WI38 (cell line): ENCODE measurements at regions not wholly inside any gene's neighbourhood (a gene's known extent, or its start where the extent isn't known, plus 50 kb on each side); places are given as distances from the start of the nearest gene placed in this dataset.

Source experiments
- H3K4me3 ChIP-seq: 2 replicates; pipeline ENCODE4 v1.5.1; 2011; ENCODE audit warnings: low read depth, mild to moderate bottlenecking, control low read depth, low read length
- CTCF ChIP-seq: IDR thresholded peaks from 2 replicates; pipeline ENCODE4 v1.5.1; 2012; ENCODE audit warnings: low read depth, mild to moderate bottlenecking, control low read depth, low read length

GRCh38 chr6:139987091-139987490, 612.6 kb upstream of the CITED2 start:
- TF ChIP-seq CTCF: no peak
- H3K4me3 ChIP-seq: no peak overlapping the region

- TF ChIP-seq CTCF: no peak
These were observed 610.9 kb upstream of the CITED2 start for GRCh38 chr6:139985236-139985815.

GRCh38 chr6:139984317-139984716, 609.9 kb upstream of the CITED2 start:
- no peak for TF ChIP-seq CTCF
- H3K4me3 ChIP-seq: no peak overlapping the region

More at GRCh38 chr6:139985236-139985815, 610.9 kb upstream of the CITED2 start:
- no peak overlapping the region for H3K4me3 ChIP-seq

- H3K4me3 ChIP-seq: no peak overlapping the region
- TF ChIP-seq CTCF: no peak
These were observed 609.3 kb upstream of the CITED2 start for GRCh38 chr6:139983555-139984276.

GRCh38 chr6:139982652-139983295, 608.3 kb upstream of the CITED2 start:
- no peak overlapping the region for H3K4me3 ChIP-seq
- no peak for TF ChIP-seq CTCF

- H3K4me3 ChIP-seq: no peak overlapping the region
- no peak for TF ChIP-seq CTCF
These were observed 607.7 kb upstream of the CITED2 start for GRCh38 chr6:139982195-139982594.

GRCh38 chr6:139981768-139982181, 607.3 kb upstream of the CITED2 start:
- no peak for TF ChIP-seq CTCF

More at GRCh38 chr6:139981768-139982181, 607.3 kb upstream of the CITED2 start:
- H3K4me3 ChIP-seq: no peak overlapping the region
